HEK293 (cell line): ENCODE measurements at regions not wholly inside any gene's neighbourhood (a gene's known extent, or its start where the extent isn't known, plus 50 kb on each side); places are given as distances from the start of the nearest gene placed in this dataset.

Experiments
- IKZF3 ChIP-seq: fragments of 450-650 bp; IDR thresholded peaks from 2 replicates; pipeline ENCODE4 v1.5.0; 2018; ENCODE audit warnings: missing biosample characterization, mild to moderate bottlenecking, missing genetic modification characterization, moderate library complexity
- YY1 ChIP-seq: fragments of 450-650 bp; formaldehyde crosslinking; IDR thresholded peaks from 2 replicates; pipeline ENCODE4 v1.5.1; 2018; ENCODE audit warnings: missing biosample characterization, missing genetic modification characterization
- ZBTB20 ChIP-seq: fragments of 450-650 bp; formaldehyde crosslinking; IDR thresholded peaks from 2 replicates; pipeline ENCODE4 v1.5.1; 2016; ENCODE audit warnings: missing biosample characterization, missing genetic modification characterization
- ZBTB7A ChIP-seq: fragments of 450-650 bp; formaldehyde crosslinking; IDR thresholded peaks from 2 replicates; pipeline ENCODE4 v1.5.1; 2016; ENCODE audit warnings: low read depth, missing biosample characterization, missing genetic modification characterization
- ZNF324 ChIP-seq: fragments of 450-650 bp; formaldehyde crosslinking; IDR thresholded peaks from 2 replicates; pipeline ENCODE4 v1.5.1; 2016; ENCODE audit warnings: missing biosample characterization, missing genetic modification characterization
- ZNF335 ChIP-seq: fragments of 450-650 bp; formaldehyde crosslinking; conservative IDR thresholded peaks from 2 replicates; pipeline ENCODE4 v1.5.1; 2016; ENCODE audit warnings: missing biosample characterization, missing genetic modification characterization
- ZNF416 ChIP-seq: fragments of 450-650 bp; formaldehyde crosslinking; IDR thresholded peaks from 2 replicates; pipeline ENCODE4 v1.5.1; 2016; ENCODE audit warnings: missing biosample characterization, missing genetic modification characterization
- ZNF530 ChIP-seq: fragments of 450-650 bp; formaldehyde crosslinking; IDR thresholded peaks from 2 replicates; pipeline ENCODE4 v1.5.1; 2016; ENCODE audit warnings: low read depth, missing biosample characterization, missing genetic modification characterization
- ZNF777 ChIP-seq: fragments of 450-650 bp; formaldehyde crosslinking; IDR thresholded peaks from 2 replicates; pipeline ENCODE4 v1.5.1; 2017; ENCODE audit warnings: missing biosample characterization, missing genetic modification characterization, borderline replicate concordance
- TF ChIP-seq, protein P1 (sequence below): fragments of 450-650 bp; formaldehyde crosslinking; IDR thresholded peaks from 2 replicates; pipeline ENCODE4 v1.5.1; 2016; ENCODE audit warnings: missing biosample characterization, missing genetic modification characterization
- TF ChIP-seq, protein P2 (sequence below): fragments of 450-650 bp; formaldehyde crosslinking; IDR thresholded peaks from 2 replicates; pipeline ENCODE4 v1.5.1; 2016; ENCODE audit warnings: missing biosample characterization, missing genetic modification characterization

GRCh38 chr1:80919426-80919825, 881.3 kb upstream of the ADGRL2 start:
- TF ChIP-seq, protein P1, sequence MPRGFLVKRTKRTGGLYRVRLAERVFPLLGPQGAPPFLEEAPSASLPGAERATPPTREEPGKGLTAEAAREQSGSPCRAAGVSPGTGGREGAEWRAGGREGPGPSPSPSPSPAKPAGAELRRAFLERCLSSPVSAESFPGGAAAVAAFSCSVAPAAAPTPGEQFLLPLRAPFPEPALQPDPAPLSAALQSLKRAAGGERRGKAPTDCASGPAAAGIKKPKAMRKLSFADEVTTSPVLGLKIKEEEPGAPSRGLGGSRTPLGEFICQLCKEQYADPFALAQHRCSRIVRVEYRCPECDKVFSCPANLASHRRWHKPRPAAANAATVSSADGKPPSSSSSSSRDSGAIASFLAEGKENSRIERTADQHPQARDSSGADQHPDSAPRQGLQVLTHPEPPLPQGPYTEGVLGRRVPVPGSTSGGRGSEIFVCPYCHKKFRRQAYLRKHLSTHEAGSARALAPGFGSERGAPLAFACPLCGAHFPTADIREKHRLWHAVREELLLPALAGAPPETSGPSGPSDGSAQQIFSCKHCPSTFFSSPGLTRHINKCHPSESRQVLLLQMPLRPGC (tag by site-specific recombination), result no peak
- no peak for TF ChIP-seq ZNF530 (tag by site-specific recombination)
- TF ChIP-seq YY1 (tag by site-specific recombination), result no peak
- no peak for TF ChIP-seq ZNF324 (tag by site-specific recombination)
- TF ChIP-seq IKZF3 (tag by site-specific recombination), result no peak
- no peak for TF ChIP-seq ZNF777 (tag by site-specific recombination)
- no peak for TF ChIP-seq ZBTB7A
- no peak for TF ChIP-seq ZBTB20
- TF ChIP-seq, protein P2, sequence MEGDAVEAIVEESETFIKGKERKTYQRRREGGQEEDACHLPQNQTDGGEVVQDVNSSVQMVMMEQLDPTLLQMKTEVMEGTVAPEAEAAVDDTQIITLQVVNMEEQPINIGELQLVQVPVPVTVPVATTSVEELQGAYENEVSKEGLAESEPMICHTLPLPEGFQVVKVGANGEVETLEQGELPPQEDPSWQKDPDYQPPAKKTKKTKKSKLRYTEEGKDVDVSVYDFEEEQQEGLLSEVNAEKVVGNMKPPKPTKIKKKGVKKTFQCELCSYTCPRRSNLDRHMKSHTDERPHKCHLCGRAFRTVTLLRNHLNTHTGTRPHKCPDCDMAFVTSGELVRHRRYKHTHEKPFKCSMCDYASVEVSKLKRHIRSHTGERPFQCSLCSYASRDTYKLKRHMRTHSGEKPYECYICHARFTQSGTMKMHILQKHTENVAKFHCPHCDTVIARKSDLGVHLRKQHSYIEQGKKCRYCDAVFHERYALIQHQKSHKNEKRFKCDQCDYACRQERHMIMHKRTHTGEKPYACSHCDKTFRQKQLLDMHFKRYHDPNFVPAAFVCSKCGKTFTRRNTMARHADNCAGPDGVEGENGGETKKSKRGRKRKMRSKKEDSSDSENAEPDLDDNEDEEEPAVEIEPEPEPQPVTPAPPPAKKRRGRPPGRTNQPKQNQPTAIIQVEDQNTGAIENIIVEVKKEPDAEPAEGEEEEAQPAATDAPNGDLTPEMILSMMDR (tag by site-specific recombination), result no peak
- TF ChIP-seq ZNF416 (tag by site-specific recombination), result no peak
- no peak for TF ChIP-seq ZNF335
